ENCODE measurements at regions not wholly inside any gene's neighbourhood (a gene's known extent, or its start where the extent isn't known, plus 50 kb on each side); places are given as distances from the start of the nearest gene placed in this dataset.
A peak's percentile ranks its signal among the peaks of the same experiment; 100 is the strongest.

DNA sequence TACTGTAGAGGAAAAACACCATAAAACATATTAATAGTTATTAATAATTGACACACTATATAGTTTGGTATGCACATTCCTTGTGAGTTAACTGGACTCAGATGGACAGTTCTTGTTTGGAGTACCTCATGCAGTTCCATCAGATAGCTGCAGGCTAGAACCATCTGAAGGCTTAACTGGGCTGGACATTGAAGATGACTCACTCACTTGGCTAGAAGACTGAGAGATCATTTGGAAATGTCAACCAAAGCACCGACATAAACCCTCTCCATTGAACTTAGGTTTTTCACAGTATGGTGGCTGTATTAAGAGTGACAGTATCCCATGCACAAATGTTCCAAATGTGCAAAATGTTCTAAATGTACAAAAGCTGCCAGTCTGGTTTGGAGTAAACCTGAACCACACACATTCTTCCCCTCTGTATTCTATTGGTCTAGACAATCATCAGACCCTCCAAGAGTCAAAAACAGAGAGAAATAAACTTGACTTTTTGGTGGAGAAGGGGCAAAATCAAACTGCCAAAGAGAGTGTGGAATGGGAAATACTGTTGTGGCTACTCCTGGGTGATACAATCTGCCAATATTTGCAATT is 708.4 kb downstream of the KCNT2 start (continued):
- TF ChIP-seq, protein P1, sequence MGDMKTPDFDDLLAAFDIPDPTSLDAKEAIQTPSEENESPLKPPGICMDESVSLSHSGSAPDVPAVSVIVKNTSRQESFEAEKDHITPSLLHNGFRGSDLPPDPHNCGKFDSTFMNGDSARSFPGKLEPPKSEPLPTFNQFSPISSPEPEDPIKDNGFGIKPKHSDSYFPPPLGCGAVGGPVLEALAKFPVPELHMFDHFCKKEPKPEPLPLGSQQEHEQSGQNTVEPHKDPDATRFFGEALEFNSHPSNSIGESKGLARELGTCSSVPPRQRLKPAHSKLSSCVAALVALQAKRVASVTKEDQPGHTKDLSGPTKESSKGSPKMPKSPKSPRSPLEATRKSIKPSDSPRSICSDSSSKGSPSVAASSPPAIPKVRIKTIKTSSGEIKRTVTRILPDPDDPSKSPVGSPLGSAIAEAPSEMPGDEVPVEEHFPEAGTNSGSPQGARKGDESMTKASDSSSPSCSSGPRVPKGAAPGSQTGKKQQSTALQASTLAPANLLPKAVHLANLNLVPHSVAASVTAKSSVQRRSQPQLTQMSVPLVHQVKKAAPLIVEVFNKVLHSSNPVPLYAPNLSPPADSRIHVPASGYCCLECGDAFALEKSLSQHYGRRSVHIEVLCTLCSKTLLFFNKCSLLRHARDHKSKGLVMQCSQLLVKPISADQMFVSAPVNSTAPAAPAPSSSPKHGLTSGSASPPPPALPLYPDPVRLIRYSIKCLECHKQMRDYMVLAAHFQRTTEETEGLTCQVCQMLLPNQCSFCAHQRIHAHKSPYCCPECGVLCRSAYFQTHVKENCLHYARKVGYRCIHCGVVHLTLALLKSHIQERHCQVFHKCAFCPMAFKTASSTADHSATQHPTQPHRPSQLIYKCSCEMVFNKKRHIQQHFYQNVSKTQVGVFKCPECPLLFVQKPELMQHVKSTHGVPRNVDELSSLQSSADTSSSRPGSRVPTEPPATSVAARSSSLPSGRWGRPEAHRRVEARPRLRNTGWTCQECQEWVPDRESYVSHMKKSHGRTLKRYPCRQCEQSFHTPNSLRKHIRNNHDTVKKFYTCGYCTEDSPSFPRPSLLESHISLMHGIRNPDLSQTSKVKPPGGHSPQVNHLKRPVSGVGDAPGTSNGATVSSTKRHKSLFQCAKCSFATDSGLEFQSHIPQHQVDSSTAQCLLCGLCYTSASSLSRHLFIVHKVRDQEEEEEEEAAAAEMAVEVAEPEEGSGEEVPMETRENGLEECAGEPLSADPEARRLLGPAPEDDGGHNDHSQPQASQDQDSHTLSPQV (IDR thresholded peaks at IDR 0.05): peak; percentile 83
- no peak for TF ChIP-seq ZNF584 (CRISPR knock-in tag; IDR thresholded peaks at IDR 0.05; ENCODE audit: low read depth)
- no peak for TF ChIP-seq ZKSCAN3 (CRISPR knock-in tag; IDR thresholded peaks at IDR 0.05)
- TF ChIP-seq BCL6 (CRISPR knock-in tag; IDR thresholded peaks at IDR 0.05): no peak
- TF ChIP-seq TEAD1 (CRISPR knock-in tag; IDR thresholded peaks at IDR 0.05): 0 out of 4 replicates have a peak, but pooled peaks of 1 of the 2 experiments have one; percentile 42
- no peak for TF ChIP-seq ZNF668 (CRISPR knock-in tag; IDR thresholded peaks at IDR 0.05)
- no peak for TF ChIP-seq MCM7 (IDR thresholded peaks at IDR 0.05)
- TF ChIP-seq ZNF583 (CRISPR knock-in tag; IDR thresholded peaks at IDR 0.05): no peak
- no peak for TF ChIP-seq RBBP5 (IDR thresholded peaks at IDR 0.05; ENCODE audit: borderline replicate concordance, insufficient read depth, low read length, poor library complexity, severe bottlenecking)
- TF ChIP-seq, protein P2, sequence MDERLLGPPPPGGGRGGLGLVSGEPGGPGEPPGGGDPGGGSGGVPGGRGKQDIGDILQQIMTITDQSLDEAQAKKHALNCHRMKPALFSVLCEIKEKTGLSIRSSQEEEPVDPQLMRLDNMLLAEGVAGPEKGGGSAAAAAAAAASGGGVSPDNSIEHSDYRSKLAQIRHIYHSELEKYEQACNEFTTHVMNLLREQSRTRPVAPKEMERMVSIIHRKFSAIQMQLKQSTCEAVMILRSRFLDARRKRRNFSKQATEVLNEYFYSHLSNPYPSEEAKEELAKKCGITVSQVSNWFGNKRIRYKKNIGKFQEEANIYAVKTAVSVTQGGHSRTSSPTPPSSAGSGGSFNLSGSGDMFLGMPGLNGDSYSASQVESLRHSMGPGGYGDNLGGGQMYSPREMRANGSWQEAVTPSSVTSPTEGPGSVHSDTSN (CRISPR knock-in tag; IDR thresholded peaks at IDR 0.05; ENCODE audit: low read depth): no peak
- TF ChIP-seq, protein P2 (tag; conservative IDR thresholded peaks at IDR 0.05; ENCODE audit: low read depth): 0 out of 2 replicates have a peak, but pooled peaks have one; percentile 13
- TF ChIP-seq ZNF24 (IDR thresholded peaks at IDR 0.05): no peak
- TF ChIP-seq, protein P3, sequence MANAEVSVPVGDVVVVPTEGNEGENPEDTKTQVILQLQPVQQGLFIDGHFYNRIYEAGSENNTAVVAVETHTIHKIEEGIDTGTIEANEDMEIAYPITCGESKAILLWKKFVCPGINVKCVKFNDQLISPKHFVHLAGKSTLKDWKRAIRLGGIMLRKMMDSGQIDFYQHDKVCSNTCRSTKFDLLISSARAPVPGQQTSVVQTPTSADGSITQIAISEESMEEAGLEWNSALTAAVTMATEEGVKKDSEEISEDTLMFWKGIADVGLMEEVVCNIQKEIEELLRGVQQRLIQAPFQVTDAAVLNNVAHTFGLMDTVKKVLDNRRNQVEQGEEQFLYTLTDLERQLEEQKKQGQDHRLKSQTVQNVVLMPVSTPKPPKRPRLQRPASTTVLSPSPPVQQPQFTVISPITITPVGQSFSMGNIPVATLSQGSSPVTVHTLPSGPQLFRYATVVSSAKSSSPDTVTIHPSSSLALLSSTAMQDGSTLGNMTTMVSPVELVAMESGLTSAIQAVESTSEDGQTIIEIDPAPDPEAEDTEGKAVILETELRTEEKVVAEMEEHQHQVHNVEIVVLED (CRISPR knock-in tag; IDR thresholded peaks at IDR 0.05): 0 out of 2 replicates have a peak, but pooled peaks have one; percentile 10
- TF ChIP-seq, protein P4, sequence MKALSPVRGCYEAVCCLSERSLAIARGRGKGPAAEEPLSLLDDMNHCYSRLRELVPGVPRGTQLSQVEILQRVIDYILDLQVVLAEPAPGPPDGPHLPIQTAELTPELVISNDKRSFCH (CRISPR knock-in tag; IDR thresholded peaks at IDR 0.05): no peak
- TF ChIP-seq, protein P4 (tag; IDR thresholded peaks at IDR 0.05): peak; percentile 81
- TF ChIP-seq CC2D1A (IDR thresholded peaks at IDR 0.05): no peak
- no peak for TF ChIP-seq RFX1 (IDR thresholded peaks at IDR 0.05)
- TF ChIP-seq SMARCA4 (IDR thresholded peaks at IDR 0.05): peak; percentile 83
- peak in 1 of 2 experiments; percentile 76; a peak in 1 of 4 replicates for TF ChIP-seq RCOR1 (IDR thresholded peaks at IDR 0.05; ENCODE audit: borderline replicate concordance in 1 of 2, low read depth in 2 of 2, low read length in 2 of 2)
- TF ChIP-seq ZEB2 (IDR thresholded peaks at IDR 0.05): 0 out of 2 replicates have a peak, but pooled peaks have one; percentile 23
- peak; percentile 73 for TF ChIP-seq MEIS2 (IDR thresholded peaks at IDR 0.05; ENCODE audit: partially characterized antibody)
- TF ChIP-seq HSF4 (CRISPR knock-in tag; IDR thresholded peaks at IDR 0.05; ENCODE audit: borderline replicate concordance): no peak

Data from K562 (cell line).